ENCODE measurements at regions not wholly inside any gene's neighbourhood (a gene's known extent, or its start where the extent isn't known, plus 50 kb on each side); places are given as distances from the start of the nearest gene placed in this dataset.
A peak's percentile ranks its signal among the peaks of the same experiment; 100 is the strongest.
"Not testable (repeated sequence)": the region's sequence is repeated elsewhere in the genome, so short reads cannot be mapped to it uniquely, and the experiment has no call there.

DNA sequence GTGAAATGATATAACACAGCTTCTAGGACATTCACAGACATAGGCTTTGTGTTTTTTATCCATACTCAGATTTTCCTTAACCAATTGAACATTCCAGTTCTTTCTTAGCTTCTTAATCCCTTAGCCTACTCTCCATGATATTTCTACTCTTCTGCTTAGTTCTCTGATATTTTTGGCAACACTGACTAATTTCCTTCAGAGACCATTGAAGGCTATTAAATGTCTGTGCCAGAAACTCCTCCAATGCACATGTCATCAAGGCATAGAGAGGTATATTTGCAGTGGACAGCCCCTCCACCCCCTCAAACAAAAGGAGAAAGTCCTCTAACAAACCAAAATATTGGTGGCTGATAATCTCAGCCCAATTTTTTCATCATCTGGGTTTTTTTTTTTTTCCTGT lies 105.9 kb upstream of the TSC22D2 start:
- no peak for DNase-seq (ENCODE audit: low read depth in 2 of 2)

- no peak for DNase-seq (ENCODE audit: low read depth in 2 of 2)
Observed at GRCh38 chr3:150300852-150301517, 107.1 kb upstream of the TSC22D2 start.

DNA sequence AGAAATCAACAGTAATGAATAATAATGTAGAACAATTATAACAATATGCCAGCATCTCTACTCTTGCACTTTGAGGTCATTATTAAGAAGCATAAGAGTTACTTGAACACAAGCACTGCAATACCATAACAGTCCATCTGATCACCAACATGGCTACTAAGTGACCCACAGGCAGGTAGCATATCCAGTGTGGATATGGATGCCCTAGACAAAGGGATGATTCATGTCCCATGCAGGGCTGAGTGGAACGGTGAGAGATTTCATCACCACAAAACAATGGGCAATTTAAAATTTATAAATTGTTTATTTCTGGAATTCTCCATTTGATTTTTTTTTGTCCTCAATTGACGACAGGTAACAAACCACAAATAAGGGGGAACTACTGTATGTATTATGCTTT lies 107.7 kb upstream of the TSC22D2 start:
- no peak for DNase-seq (ENCODE audit: low read depth in 2 of 2)

DNA sequence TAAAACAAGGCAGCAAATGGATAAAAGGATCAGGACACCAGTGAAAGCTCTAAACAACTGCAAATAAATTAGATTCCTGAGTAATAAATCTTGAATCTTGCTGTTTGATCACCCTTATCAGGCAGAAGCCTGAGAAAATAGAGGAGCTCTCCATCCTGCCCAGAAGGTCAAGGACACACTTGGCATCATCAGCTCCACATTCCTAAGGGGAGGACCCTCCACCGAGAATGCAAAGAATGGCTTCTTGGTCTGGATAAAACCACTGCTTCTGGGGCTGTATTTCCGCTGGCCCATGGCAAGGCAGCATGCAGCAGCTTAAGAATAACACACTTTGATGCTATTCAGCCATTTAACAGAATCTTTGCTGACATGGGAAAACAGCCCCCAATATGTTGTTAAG lies 108.9 kb upstream of the TSC22D2 start:
- no peak for DNase-seq (ENCODE audit: low read depth in 2 of 2)

GRCh38 chr3:150296966-150297365 lies 111.1 kb upstream of the TSC22D2 start:
- DNase-seq (ENCODE audit: low read depth in 2 of 2): no peak

DNA sequence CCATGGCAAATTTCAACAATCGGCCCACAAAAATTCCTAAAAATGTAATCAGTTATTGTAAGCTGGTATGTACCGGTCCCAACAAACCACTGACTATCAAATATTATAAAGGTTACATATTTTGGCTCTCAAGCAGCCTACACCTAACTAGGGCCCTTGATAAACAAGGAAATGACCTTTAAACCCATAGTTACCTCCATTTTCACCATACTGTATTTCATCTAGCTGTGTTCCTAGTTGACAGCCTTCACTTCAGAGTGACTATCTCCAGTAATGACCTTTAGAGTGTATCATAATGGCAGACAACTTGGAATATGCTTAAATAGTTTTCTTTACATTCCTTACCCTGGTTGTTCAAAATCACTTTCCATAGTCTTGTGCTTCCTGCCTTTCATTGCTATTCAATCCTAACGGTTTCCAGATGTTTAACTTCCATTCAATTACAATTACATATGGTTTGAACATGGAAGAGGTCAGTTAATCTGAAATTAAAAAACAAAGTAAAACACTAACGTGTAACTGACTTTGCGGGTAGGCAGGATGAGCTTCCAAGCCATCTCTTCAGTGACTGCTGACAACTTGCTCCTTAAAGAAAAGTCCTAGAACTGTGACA lies 111.9 kb upstream of the TSC22D2 start:
- peak; percentile 75 to 77 for DNase-seq (ENCODE audit: low read depth in 2 of 2)

DNA sequence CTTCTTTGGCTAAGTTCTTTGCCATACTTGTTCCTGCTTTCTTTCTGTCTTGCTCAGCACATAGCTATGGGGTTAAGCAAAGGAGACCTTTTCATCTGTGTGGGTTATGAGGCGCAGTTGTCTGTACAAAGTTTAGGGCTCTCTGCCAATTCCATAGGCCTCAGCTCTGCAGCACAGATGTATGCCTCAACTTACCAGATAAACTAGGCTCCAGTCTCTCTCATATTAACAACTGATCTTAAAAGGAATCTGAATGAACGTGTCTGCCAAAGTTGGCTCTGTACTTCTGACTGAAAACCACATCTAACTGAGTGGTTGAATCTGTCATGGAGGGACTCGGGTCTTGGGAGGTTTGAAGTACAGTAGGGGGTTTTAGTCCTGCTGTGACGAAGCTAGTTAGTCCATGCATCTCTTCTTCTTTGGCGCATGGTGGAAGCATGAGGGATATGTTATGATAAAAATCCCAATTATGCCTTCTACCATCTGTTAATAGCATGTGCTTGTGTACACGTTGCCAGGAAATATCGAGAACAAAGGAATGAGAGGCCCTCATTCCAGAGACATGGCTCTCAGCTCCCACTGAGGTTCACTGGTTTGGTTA lies 114.6 kb upstream of the TSC22D2 start:
- peak; percentile 94 for DNase-seq (ENCODE audit: low read depth in 2 of 2)

GRCh38 chr3:150292891-150293290 lies 115.2 kb upstream of the TSC22D2 start:
- DNase-seq (ENCODE audit: low read depth in 2 of 2): peak; percentile 91 to 92

DNA sequence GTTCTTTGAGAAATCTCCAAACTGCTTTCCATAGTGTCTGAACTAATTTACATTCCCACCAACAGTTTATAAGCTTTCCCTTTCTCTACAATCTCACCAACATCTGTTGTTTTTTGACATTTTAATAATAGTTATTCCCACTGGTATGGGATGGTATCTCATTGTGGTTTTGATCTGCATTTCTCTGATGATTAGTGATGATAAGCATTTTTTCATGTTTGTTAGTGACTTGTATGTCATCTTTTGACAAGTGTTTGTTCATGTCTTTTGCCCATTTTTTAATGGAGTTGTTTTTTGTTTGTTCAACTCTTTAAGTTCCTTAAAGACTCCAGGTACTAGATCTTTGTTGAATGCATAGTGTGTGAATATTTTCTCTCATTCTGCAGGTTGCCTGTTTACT lies 116.6 kb upstream of the TSC22D2 start:
- no peak for DNase-seq (ENCODE audit: low read depth in 2 of 2)

DNA sequence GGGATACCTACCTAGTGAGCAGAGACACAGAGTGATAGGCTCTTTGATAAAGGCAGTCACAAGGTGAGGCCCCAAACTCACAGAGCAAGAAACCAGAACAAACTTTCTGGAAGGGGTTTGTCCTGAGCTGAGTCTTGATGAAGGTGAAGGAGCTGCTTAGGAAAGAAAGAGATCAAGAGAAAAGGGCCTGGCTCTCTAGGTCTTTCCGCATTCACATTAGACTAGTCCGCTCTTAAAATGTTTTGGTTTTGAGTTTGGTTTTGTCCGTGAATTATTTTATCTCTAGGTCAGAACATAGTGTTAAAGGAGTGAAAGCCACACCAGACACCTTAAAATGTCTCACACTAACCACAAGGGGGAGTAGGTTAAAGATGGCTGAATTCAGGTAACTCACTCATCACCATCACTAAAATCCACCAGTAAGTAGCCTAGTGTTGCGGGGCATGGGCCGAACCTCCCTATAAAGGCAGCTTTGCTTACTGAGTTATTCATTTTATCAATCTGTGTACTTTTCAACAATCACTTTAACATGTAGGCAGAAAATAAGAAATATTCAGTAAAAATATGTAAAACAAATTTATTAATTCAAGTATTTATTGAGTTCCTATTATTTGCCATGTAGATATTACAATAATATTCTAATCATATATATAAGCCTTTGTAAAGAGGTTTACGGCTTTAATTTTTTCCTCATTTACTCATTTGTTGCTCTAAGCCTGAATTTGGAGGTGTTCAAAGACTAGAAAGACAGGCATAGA lies 121.5 kb upstream of the TSC22D2 start:
- no peak for DNase-seq (ENCODE audit: low read depth in 2 of 2)

- DNase-seq (ENCODE audit: low read depth in 2 of 2): no peak
Observed at GRCh38 chr3:150285601-150286000, 122.5 kb upstream of the TSC22D2 start.

- no peak for DNase-seq (ENCODE audit: low read depth in 2 of 2)
Observed at GRCh38 chr3:150278843-150279381, 129.2 kb upstream of the TSC22D2 start.

DNA sequence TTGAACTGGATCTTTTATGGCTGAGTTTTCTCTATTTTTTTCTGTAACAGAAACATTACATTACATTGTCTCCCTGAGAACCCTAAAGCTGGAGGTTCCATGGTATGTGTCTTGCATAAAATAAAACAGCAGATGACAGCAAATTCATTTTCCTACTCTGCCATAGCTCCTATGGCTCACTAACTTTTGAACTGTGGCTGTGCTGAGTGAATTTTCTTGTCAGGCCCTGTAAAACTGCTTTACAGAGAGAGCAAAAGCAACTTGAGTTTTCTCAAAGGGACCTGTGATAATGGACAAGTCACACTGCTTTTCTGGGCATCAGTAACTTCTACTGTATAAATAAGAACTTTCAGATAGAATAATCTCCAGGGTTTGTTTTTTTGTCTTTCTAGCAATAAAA lies 129.9 kb upstream of the TSC22D2 start:
- no peak for DNase-seq (ENCODE audit: low read depth in 2 of 2)

DNA sequence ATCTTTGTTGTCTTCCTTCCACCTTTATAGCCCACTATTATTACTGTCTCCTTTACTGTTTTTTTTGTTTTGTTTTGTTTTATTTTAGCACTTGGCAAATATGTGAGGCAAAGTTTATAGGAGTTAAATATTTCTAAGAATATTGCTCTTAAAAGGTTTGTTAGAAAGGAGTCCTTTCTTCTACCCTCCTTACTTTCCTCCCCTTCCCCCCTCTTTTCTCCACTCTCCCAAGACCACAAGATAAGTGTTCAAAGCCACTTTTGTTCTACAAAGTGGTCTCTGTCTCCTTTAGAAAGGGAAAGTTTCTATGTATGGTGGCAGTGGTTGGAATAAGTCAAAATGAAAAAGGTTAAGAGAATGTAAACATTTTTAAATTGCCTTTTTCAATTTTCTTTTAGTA lies 130.7 kb upstream of the TSC22D2 start:
- no peak for DNase-seq (ENCODE audit: low read depth in 2 of 2)

GRCh38 chr3:150275941-150276340 lies 132.2 kb upstream of the TSC22D2 start:
- DNase-seq (ENCODE audit: low read depth in 2 of 2): peak in 1 of 2 experiments; percentile 42

DNA sequence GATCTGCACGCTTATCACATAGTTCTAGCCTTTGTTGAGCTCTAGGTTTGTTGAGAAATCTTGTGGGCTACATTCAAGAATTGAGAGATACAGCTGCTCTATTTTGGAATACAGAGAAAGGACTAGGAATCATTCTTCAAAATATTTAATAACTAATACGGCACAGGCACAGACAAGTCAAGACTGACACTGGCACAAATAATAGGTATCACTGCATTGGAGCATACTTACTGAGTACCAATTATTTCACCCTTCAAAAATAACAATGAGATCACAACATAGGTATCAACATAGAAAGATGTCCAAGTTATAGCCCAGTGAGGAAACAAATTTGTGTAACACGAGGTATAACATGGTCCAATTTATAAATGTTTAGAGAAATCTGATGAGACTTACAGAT lies 133.7 kb upstream of the TSC22D2 start:
- no peak for DNase-seq (ENCODE audit: low read depth in 2 of 2)

GRCh38 chr3:150273396-150273795 lies 134.7 kb upstream of the TSC22D2 start:
- DNase-seq (ENCODE audit: low read depth in 2 of 2): no peak

DNA sequence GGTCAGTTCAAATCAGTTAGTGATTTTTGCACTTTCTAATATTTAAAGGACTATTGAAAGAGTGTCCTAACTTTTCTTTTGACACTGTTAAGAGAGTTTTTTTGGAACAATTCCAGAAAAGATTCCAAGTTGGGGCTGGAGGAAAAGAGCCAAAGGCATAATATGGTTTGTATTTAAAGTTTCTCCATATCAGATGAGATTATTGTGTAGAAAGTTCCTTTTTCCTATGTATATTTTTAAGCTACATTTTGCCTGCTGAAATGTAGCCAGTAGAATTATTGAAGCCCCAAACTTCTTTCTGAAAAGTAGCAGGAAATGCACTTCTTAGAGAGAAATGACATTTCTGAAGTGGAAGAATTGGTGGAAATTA lies 136.5 kb upstream of the TSC22D2 start:
- DNase-seq (ENCODE audit: low read depth in 2 of 2): no peak

- no peak for DNase-seq (ENCODE audit: low read depth in 2 of 2)
Observed at GRCh38 chr3:150270883-150271590, 137.1 kb upstream of the TSC22D2 start.

DNA sequence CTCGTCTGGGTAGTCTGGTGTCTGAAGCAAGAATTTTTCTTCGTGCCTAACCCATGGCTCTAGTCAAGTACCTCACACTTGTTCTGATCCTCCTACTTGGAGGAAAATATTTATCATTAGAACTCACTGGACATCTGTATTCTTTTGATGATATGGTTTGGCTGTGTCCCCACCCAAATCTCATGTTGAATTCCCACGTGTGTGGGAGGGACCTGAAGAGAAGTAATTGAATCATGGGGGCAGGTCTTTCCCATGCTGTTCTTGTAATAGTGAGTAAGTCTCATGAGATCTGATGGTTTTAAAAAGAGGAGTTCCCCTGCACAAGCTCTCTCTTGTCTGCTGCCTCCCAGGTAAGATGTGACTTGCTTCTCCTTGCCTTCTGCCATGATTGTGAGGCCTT lies 137.7 kb upstream of the TSC22D2 start:
- DNase-seq (ENCODE audit: low read depth in 2 of 2): not testable (repeated sequence)

GRCh38 chr3:150269526-150269925 lies 138.6 kb upstream of the TSC22D2 start:
- DNase-seq (ENCODE audit: low read depth in 2 of 2): no peak

All from fibroblast of skin of left quadriceps (primary cell).